GM12875 (cell line): ENCODE measurements at regions not wholly inside any gene's neighbourhood (a gene's known extent, or its start where the extent isn't known, plus 50 kb on each side); places are given as distances from the start of the nearest gene placed in this dataset.

Experiments
- H3K4me3 ChIP-seq: one replicate; pipeline ENCODE4 v1.5.1; 2011; ENCODE audit warnings: low read depth, low read length, control low read depth
- TF ChIP-seq, protein P1 (sequence below): IDR thresholded peaks from 2 replicates; pipeline ENCODE4 v1.5.1; 2011; ENCODE audit warnings: low read depth, mild to moderate bottlenecking, control low read depth, inconsistent platforms, low read length, moderate library complexity, borderline replicate concordance; ENCODE audit not compliant: insufficient read depth

- TF ChIP-seq, protein P1, sequence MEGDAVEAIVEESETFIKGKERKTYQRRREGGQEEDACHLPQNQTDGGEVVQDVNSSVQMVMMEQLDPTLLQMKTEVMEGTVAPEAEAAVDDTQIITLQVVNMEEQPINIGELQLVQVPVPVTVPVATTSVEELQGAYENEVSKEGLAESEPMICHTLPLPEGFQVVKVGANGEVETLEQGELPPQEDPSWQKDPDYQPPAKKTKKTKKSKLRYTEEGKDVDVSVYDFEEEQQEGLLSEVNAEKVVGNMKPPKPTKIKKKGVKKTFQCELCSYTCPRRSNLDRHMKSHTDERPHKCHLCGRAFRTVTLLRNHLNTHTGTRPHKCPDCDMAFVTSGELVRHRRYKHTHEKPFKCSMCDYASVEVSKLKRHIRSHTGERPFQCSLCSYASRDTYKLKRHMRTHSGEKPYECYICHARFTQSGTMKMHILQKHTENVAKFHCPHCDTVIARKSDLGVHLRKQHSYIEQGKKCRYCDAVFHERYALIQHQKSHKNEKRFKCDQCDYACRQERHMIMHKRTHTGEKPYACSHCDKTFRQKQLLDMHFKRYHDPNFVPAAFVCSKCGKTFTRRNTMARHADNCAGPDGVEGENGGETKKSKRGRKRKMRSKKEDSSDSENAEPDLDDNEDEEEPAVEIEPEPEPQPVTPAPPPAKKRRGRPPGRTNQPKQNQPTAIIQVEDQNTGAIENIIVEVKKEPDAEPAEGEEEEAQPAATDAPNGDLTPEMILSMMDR: no peak
- H3K4me3 ChIP-seq: no peak overlapping the region
Measured at GRCh38 chr9:23538461-23539003, 287.5 kb downstream of the ELAVL2 start.

- H3K4me3 ChIP-seq: no peak overlapping the region
- TF ChIP-seq, protein P1: no peak
Measured at GRCh38 chr9:23539311-23539710, 286.7 kb downstream of the ELAVL2 start.

- no peak overlapping the region for H3K4me3 ChIP-seq
- TF ChIP-seq, protein P1: no peak
Measured at GRCh38 chr9:23541976-23542375, 284.1 kb downstream of the ELAVL2 start.

DNA sequence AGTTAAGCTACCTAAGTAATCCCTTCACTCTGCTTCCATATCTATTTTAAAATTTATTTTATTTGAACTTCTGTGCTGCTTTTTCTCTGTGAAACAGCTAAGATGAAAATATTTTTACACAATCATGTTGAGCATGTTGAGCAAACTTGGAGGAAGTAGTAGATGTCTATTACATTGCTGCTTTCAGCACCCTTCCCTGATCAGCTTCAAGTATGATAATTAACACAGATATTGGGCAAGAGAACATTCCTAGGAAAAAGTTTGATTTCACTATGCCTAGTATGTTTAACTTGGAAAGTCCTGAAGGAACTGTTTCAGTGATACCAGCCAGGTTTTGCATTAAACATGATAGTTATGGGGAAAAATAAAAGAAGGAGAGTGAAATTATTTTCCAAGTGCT lies 283.6 kb downstream of the ELAVL2 start:
- H3K4me3 ChIP-seq: no peak overlapping the region
- TF ChIP-seq, protein P1: no peak

DNA sequence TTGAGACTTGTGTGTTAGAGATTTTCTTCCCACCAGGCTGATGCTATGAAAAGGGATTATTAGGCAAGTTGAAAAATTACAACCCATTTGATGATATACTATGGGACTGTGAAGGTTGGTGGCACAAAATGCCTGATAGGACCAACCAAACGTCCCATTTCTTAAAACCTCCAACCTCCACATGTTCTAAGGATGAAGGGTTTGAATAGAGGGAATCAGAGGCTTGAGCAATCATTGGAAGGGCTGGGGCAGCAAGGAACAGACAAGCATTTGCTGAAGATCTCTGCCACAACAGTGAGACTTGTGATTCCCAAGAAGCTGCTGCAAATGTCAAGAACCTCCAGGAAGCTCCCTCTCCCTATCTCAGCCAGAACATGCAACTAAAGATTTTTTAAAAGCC lies 283.1 kb downstream of the ELAVL2 start:
- H3K4me3 ChIP-seq: no peak overlapping the region
- TF ChIP-seq, protein P1: no peak

GRCh38 chr9:23543419-23543818 lies 282.6 kb downstream of the ELAVL2 start:
- H3K4me3 ChIP-seq: no peak overlapping the region
- TF ChIP-seq, protein P1: no peak

DNA sequence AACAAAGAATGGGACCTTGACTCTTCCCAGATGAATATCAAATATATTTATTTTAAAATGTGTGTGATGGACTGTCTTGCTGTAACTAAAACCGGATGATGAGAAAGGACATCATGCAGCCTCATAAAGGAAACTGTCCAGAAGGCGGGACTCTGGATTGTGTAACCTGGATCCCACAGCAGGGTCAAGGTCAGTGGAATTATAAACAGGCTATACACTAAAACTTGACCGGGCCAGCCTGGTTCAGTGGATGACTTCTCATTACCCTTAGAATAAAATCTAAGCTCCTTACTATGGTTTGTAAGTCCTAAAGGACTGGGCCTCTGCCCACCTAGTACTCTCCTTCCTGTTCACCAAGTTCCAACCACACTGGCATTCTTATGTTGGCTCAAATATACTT lies 280.3 kb downstream of the ELAVL2 start:
- TF ChIP-seq, protein P1: no peak

More for the DNA sequence above, 280.3 kb downstream of the ELAVL2 start:
- H3K4me3 ChIP-seq: no peak overlapping the region
